HEK293T (cell line): ENCODE measurements at regions not wholly inside any gene's neighbourhood (a gene's known extent, or its start where the extent isn't known, plus 50 kb on each side); places are given as distances from the start of the nearest gene placed in this dataset.

ENCODE experiments used
- CTCF ChIA-PET: fragments of 350-600 bp; formaldehyde crosslinking; extraction: SDS; loops from one replicate; lab custom pipeline; 2021; ENCODE audit warnings: antibody characterized with exemption, inconsistent platforms; lab: Yijun Ruan, JAX
- POLR2A ChIA-PET: fragments of 350-600 bp; formaldehyde crosslinking; extraction: SDS; loops from one replicate; lab custom pipeline; 2020; ENCODE audit warnings: antibody characterized with exemption, inconsistent platforms; lab: Yijun Ruan, JAX
- DNase-seq: peaks from one replicate; pipeline ENCODE4 v3.0.0; 2012; ENCODE audit warnings: mixed read lengths; ENCODE audit errors: extremely low spot score
- ARNT ChIP-seq: fragments of 450-650 bp; IDR thresholded peaks from 2 replicates; pipeline ENCODE4 v1.6.1; 2017; ENCODE audit warnings: mild to moderate bottlenecking
- BHLHE40 ChIP-seq: fragments of 450-650 bp; IDR thresholded peaks from 2 replicates; pipeline ENCODE4 v1.6.1; 2016; ENCODE audit warnings: mild to moderate bottlenecking, moderate library complexity, borderline replicate concordance
- CTBP1 ChIP-seq: fragments of 450-650 bp; IDR thresholded peaks from 2 replicates; pipeline ENCODE4 v1.6.1; 2016; ENCODE audit warnings: borderline replicate concordance
- ELF4 ChIP-seq: fragments of 450-650 bp; IDR thresholded peaks from 2 replicates; pipeline ENCODE4 v1.6.1; 2017; ENCODE audit warnings: antibody characterized with exemption
- FOXA1 ChIP-seq: fragments of 450-650 bp; IDR thresholded peaks from 2 replicates; pipeline ENCODE4 v1.6.1; 2016; ENCODE audit warnings: mild to moderate bottlenecking
- FOXK2 ChIP-seq: fragments of 450-650 bp; IDR thresholded peaks from 2 replicates; pipeline ENCODE4 v1.6.1; 2016; ENCODE audit warnings: mild to moderate bottlenecking
- FOXM1 ChIP-seq: fragments of 450-650 bp; IDR thresholded peaks from 2 replicates; pipeline ENCODE4 v1.6.1; 2017; ENCODE audit warnings: mild to moderate bottlenecking, borderline replicate concordance
- HDGF ChIP-seq: fragments of 450-650 bp; IDR thresholded peaks from 2 replicates; pipeline ENCODE4 v1.6.1; 2017; ENCODE audit warnings: antibody characterized with exemption, borderline replicate concordance
- L3MBTL2 ChIP-seq: fragments of 450-650 bp; conservative IDR thresholded peaks from 2 replicates; pipeline ENCODE4 v1.6.1; 2016; ENCODE audit warnings: mild to moderate bottlenecking
- LEF1 ChIP-seq: fragments of 450-650 bp; IDR thresholded peaks from 2 replicates; pipeline ENCODE4 v1.6.1; 2017; ENCODE audit warnings: mild to moderate bottlenecking, borderline replicate concordance
- NFRKB ChIP-seq: fragments of 450-650 bp; IDR thresholded peaks from 2 replicates; pipeline ENCODE4 v1.6.1; 2016; ENCODE audit warnings: mild to moderate bottlenecking, moderate library complexity
- SP1 ChIP-seq: fragments of 450-650 bp; IDR thresholded peaks from 2 replicates; pipeline ENCODE4 v1.6.1; 2017
- SUZ12 ChIP-seq: fragments of 450-650 bp; IDR thresholded peaks from 2 replicates; pipeline ENCODE4 v1.6.1; 2016; ENCODE audit warnings: mild to moderate bottlenecking
- TARDBP ChIP-seq: fragments of 450-650 bp; IDR thresholded peaks from 2 replicates; pipeline ENCODE4 v1.6.1; 2016
- ZNF384 ChIP-seq: fragments of 450-650 bp; IDR thresholded peaks from 2 replicates; pipeline ENCODE4 v1.6.1; 2016
- TF ChIP-seq, protein P1 (sequence below): fragments of 450-650 bp; IDR thresholded peaks from 2 replicates; pipeline ENCODE4 v1.6.1; 2016

DNA sequence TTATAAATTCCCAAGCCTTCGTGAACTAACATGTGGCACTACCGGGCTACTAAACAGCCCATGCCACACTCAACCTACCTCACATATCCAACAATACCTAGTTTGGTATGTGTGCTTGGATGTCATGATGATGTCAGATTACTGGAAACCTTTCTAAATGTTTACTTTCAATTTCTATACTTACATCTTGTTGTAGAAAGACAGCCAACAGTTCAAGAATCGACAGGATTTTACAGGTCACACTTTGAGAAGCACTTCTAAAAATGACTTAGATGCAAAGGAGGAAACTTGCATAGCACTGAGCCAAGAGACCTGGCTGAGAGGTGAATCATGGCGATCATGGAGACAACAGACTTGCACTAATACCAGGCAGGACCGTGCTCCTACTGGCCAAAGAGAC lies 209.9 kb downstream of the COL4A1 start:
- no peak for DNase-seq
- ChIA-PET CTCF (no interaction called here), POLR2A (no interaction called here)
- no peak for TF ChIP-seq L3MBTL2
- TF ChIP-seq FOXK2: no peak
- TF ChIP-seq HDGF: no peak
- TF ChIP-seq FOXA1: no peak
- TF ChIP-seq, protein P1, sequence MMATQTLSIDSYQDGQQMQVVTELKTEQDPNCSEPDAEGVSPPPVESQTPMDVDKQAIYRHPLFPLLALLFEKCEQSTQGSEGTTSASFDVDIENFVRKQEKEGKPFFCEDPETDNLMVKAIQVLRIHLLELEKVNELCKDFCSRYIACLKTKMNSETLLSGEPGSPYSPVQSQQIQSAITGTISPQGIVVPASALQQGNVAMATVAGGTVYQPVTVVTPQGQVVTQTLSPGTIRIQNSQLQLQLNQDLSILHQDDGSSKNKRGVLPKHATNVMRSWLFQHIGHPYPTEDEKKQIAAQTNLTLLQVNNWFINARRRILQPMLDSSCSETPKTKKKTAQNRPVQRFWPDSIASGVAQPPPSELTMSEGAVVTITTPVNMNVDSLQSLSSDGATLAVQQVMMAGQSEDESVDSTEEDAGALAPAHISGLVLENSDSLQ: no peak
- no peak for TF ChIP-seq SP1
- TF ChIP-seq ARNT: no peak
- TF ChIP-seq SUZ12: no peak
- TF ChIP-seq LEF1: no peak
- TF ChIP-seq ZNF384: no peak
- no peak for TF ChIP-seq CTBP1
- no peak for TF ChIP-seq NFRKB
- no peak for TF ChIP-seq BHLHE40
- TF ChIP-seq ELF4: no peak
- no peak for TF ChIP-seq TARDBP
- TF ChIP-seq FOXM1: no peak

DNA sequence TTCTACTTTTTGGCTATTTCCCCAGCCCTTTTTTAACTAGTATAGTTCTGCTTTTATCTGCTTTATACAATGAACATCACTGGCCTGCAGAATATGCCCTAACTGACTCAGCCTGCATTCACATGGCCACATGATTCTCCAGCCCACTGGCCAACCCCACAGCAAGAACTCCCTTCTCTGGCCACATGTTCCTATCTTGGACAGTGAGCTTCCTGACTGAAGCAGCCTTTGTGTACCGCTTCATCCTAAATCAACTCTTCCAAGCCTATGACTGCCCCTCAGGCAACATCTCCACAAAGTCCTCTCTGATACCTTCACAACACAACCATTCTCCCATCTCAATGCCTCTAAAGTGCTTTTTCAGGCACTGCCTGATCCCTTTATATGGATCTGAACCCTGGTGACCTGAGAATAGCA lies 214.1 kb downstream of the COL4A1 start:
- TF ChIP-seq ZNF384 (no peak), SP1 (no peak), FOXM1 (no peak), ELF4 (no peak), NFRKB (no peak), ARNT (no peak), SUZ12 (no peak), FOXA1 (no peak), TARDBP (no peak), LEF1 (no peak)
- ChIA-PET CTCF (no interaction called here), POLR2A (no interaction called here)
- no peak for DNase-seq

DNA sequence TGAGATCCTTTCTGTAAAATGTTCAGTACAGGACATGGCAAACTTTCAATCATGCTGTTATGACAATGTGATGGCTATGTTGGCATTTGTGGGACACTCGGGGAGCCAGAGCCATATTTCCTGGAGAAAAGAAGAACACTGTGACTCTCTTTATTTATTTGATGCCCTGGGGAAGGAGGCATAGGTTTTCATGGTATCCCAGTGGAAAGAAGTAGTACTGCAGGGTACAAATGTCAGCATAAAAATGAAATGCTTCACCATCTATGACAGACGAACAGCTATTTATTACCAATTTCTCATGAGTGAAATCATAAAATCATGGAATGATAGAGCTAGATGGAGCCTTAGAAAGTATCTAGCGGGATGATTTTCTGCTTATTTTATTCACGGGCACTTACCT lies 217.1 kb downstream of the COL4A1 start:
- ChIA-PET POLR2A (no interaction called here), CTCF (no interaction called here)
- TF ChIP-seq NFRKB (no peak), CTBP1 (no peak), TARDBP (no peak), ZNF384 (no peak), ELF4 (no peak), SUZ12 (no peak)
- TF ChIP-seq, protein P1: no peak
- DNase-seq: no peak

DNA sequence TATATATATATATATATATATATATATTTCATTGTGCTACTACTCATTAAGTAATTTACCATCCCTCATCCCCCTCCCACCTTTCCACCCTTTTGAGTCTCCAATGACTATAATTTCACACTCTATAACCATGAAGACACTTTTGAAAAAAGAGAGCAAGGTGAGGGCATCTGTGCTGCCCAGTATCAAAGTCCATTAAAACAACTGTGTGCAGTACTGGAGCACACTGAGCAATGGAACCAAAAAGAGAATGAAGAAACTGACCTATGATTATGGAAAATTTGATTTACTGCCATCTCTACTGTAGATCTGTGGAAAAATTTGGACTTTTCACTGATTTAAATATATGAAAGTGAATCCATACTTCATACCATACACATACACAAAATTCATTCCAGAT lies 217.9 kb downstream of the COL4A1 start:
- POLR2A ChIA-PET: no interaction called here
- no peak for DNase-seq
- TF ChIP-seq ZNF384 (no peak), HDGF (no peak), ARNT (no peak), LEF1 (no peak), FOXM1 (no peak), L3MBTL2 (no peak), CTBP1 (no peak), ELF4 (no peak), NFRKB (no peak), FOXK2 (no peak), SUZ12 (no peak)
- CTCF ChIA-PET: no interaction called here

DNA sequence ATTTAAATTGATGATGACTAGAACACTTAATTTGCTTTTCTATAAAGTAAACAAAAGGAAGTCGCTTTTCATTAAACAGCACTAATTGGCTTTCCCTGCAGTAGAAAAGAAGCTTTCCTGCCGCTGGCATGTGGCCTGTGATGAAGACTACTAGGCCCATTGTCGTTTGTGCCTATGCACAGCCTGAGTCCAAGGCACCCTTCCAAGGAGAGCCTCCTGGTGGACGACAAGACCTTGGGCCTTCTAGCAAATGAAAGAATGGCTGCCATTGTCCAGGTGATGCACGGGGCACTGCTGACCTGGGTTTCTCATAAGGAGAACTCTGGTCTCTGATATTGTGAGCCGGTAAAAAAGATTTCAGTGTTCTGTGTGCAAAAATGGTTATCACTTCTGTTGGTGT lies 233.0 kb downstream of the COL4A1 start:
- CTCF ChIA-PET: no interaction called here

DNA sequence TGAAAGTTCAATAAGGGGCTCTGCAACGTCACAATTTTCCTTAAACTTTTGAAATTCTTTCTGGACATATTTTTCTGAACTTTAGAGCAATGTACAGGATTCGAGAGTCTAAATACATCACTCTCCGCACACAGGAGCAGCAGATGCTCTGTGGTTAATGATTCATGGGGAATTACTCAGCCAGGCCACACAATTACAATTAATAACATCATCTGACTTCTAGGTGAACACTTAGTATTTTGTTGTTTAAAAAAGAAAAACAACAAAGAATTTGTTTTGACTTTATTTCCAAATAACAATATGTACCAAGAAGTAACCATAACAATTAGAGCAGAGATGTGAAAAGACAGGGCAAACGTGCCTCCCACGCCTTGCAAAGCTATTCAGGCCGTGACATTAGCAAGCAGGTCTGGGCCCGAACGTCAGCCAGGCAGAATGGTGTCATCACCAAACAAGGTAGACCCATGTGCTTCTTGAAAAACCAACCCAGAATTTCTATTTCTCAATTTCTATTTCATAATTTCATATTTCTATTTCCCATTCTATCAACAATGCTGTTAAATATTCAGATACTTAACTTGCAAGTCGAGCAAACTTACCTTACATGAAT lies 236.3 kb downstream of the COL4A1 start:
- POLR2A ChIA-PET: no interaction called here
- TF ChIP-seq BHLHE40 (no peak), ARNT (no peak), L3MBTL2 (no peak), FOXK2 (no peak), SUZ12 (no peak), FOXA1 (no peak), TARDBP (no peak)
- TF ChIP-seq, protein P1: no peak
- CTCF ChIA-PET: no interaction called here
- DNase-seq: no peak

More for the DNA sequence above, 233.0 kb downstream of the COL4A1 start:
- POLR2A ChIA-PET: no interaction called here
- DNase-seq: no peak
- TF ChIP-seq SUZ12 (no peak), SP1 (no peak), L3MBTL2 (no peak), LEF1 (no peak), ZNF384 (no peak)

DNA sequence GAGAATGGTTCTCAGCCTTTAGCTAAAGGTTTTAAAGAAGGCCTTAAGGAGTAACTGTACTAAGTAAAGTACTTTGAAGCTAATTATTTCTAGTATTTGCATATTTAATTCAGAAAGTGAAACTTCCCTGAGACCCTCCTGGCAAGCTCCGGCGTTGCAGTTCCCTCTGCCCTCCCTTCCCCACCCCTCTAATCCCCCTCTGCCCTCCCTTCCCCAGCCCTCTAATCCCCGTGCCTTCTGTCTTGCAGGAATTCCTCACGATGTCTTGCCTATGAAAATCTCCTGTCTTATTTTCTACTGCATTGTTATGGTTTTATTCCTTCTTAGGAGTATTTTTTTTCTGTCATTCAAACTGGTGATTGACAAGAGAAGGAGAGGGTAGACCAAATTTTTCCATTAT lies 236.9 kb downstream of the COL4A1 start:
- CTCF ChIA-PET: no interaction called here
- POLR2A ChIA-PET: no interaction called here
- DNase-seq: no peak
- TF ChIP-seq L3MBTL2 (no peak), FOXM1 (no peak), SP1 (no peak), FOXA1 (no peak), NFRKB (no peak), SUZ12 (no peak), ZNF384 (no peak), CTBP1 (no peak), LEF1 (no peak), ARNT (no peak), HDGF (no peak), ELF4 (no peak), TARDBP (no peak), FOXK2 (no peak), BHLHE40 (no peak)
- TF ChIP-seq, protein P1: no peak
